ENCODE measurements at regions not wholly inside any gene's neighbourhood (a gene's known extent, or its start where the extent isn't known, plus 50 kb on each side); places are given as distances from the start of the nearest gene placed in this dataset.

DNA sequence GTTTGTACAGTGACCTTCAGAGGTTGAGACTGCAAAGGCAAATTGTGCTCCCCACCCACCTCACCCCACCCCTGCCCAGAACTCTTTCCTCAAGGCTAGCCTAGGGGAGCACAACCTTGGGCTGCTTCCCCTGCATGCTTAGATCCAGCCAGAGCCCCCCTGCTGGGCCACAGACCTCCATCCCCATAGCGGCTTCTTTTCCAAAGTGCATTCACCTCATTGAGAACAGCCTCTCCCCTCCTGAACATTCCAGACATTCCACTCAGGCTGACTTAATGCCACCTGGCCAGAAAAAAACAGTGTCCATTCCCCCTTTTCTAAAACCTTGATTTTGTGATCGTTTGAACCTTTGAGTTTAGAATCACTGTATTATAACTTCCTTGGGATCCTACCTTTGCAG lies 124.4 kb upstream of the TOPAZ1 start:
- H3K4me1 ChIP-seq: no peaks in the 10 kb centered on the region

DNA sequence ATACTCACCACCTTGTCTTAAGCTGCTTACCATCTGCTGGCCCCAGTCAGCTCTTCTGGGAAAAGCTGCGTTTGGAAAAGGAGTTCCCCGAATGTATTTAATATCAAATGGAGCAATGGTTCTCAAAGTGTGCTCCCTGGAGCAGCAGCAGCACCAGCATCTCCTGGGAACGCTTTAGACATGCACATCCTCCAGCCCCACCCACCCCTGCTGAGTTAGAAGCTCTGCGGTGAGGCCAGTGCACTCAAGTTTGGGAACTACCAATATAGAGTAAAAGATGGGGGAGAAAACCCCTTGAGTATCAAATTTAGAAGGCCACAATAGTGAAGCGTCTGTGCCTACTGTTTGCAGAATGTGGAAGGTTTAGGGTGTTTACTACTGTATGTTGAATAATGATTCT lies 124.0 kb upstream of the TOPAZ1 start:
- Histone ChIP-seq H3K27ac (no peak overlapping the region), H3K4me3 (no peak overlapping the region), H3K36me3 (no peaks in the 10 kb centered on the region), H3K9me3 (no peaks in the 10 kb centered on the region), H3K27me3 (no peaks in the 10 kb centered on the region), H3K4me1 (no peaks in the 10 kb centered on the region)
- DNase-seq (no peak), ATAC-seq (peak; percentile 23)
- intact Hi-C loops (cut with DNase I): no loop called here
- no peak for TF ChIP-seq CTCF (IDR thresholded peaks at IDR 0.05)

More for the DNA sequence above, 124.4 kb upstream of the TOPAZ1 start:
- TF ChIP-seq CTCF (IDR thresholded peaks at IDR 0.05): no peak
- no peaks in the 10 kb centered on the region for H3K36me3 ChIP-seq
- DNase-seq: no peak
- no peaks in the 10 kb centered on the region for H3K27me3 ChIP-seq
- ATAC-seq: peak; percentile 59
- H3K9me3 ChIP-seq: no peaks in the 10 kb centered on the region
- H3K27ac ChIP-seq: no peak overlapping the region
- no peak overlapping the region for H3K4me3 ChIP-seq
- intact Hi-C loops (cut with DNase I): no loop called here

GRCh38 chr3:44120721-44121582 lies 120.7 kb upstream of the TOPAZ1 start:
- no peaks in the 10 kb centered on the region for H3K36me3 ChIP-seq
- no peak overlapping the region for H3K4me3 ChIP-seq
- no peak for DNase-seq
- no peaks in the 10 kb centered on the region for H3K9me3 ChIP-seq
- H3K4me1 ChIP-seq: no peaks in the 10 kb centered on the region
- intact Hi-C loops (cut with DNase I): no loop called here
- TF ChIP-seq CTCF (IDR thresholded peaks at IDR 0.05): no peak
- no peaks in the 10 kb centered on the region for H3K27me3 ChIP-seq
- peak; percentile 34 for ATAC-seq
- no peak overlapping the region for H3K27ac ChIP-seq

GRCh38 chr3:44125246-44125645 lies 116.4 kb upstream of the TOPAZ1 start:
- Histone ChIP-seq H3K27ac (no peak overlapping the region), H3K27me3 (no peaks in the 10 kb centered on the region), H3K4me1 (no peaks in the 10 kb centered on the region), H3K36me3 (no peaks in the 10 kb centered on the region), H3K4me3 (no peak overlapping the region), H3K9me3 (no peaks in the 10 kb centered on the region)
- intact Hi-C loops (cut with DNase I): no loop called here
- no peak for ATAC-seq
- TF ChIP-seq CTCF (IDR thresholded peaks at IDR 0.05): no peak
- no peak for DNase-seq

GRCh38 chr3:44125882-44126281 lies 115.8 kb upstream of the TOPAZ1 start:
- H3K36me3 ChIP-seq: no peaks in the 10 kb centered on the region
- H3K4me3 ChIP-seq: no peak overlapping the region
- intact Hi-C loops (cut with DNase I): no loop called here
- no peak for TF ChIP-seq CTCF (IDR thresholded peaks at IDR 0.05)
- no peaks in the 10 kb centered on the region for H3K4me1 ChIP-seq
- H3K27me3 ChIP-seq: no peaks in the 10 kb centered on the region
- ATAC-seq (peak; percentile 76), DNase-seq (no peak)
- H3K27ac ChIP-seq: no peak overlapping the region
- no peaks in the 10 kb centered on the region for H3K9me3 ChIP-seq
